ENCODE measurements at regions not wholly inside any gene's neighbourhood (a gene's known extent, or its start where the extent isn't known, plus 50 kb on each side); places are given as distances from the start of the nearest gene placed in this dataset.
"Not testable (repeated sequence)": the region's sequence is repeated elsewhere in the genome, so short reads cannot be mapped to it uniquely, and the experiment has no call there.

DNA sequence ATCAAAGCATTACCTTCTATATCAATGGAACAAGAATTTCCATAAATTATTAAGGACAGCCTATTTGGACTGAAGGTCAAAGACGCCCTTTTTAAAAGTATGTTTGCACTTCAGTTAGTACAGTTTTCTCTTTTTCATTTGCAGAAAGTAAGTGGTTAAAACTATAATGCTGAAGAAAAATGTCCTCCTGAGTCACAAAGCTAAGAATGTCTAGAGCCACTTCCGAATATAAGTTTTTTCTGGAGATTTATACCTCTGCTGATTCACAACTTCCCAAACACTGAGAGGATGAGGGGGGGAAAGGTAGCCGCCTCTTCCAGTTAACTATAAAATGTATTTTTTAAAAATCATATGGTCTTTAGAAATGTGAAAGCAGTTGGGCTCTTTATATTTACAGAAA, 84.9 kb downstream of the DUSP6 start:
- Histone ChIP-seq H2BK120ac (ENCODE audit: low read depth, low read length) (no peak overlapping the region), H3K27ac (replicated peaks; ENCODE audit: low read length) (no peak overlapping the region), H3K4ac (ENCODE audit: low read length) (no peak overlapping the region), H3K4me3 (ENCODE audit: low read length in 2 of 2) (no peak overlapping the region), H3K9ac (ENCODE audit: low read depth, low read length, poor library complexity) (no peak overlapping the region), H3K9me3 (replicated peaks in 1 of 2; ENCODE audit: control insufficient read depth in 2 of 2, insufficient read depth in 1 of 2, low read depth in 1 of 2, low read length in 2 of 2) (peaks cover 1 to 5% of the 10 kb centered on the region in 2 donors), H3K79me1 (ENCODE audit: low read depth, low read length) (no peaks in the 10 kb centered on the region), H3K23ac (ENCODE audit: low read depth, low read length, poor library complexity) (no peak overlapping the region), H4K91ac (ENCODE audit: low read depth, low read length, poor library complexity) (no peak overlapping the region), H4K8ac (ENCODE audit: low read depth, low read length) (no peak overlapping the region), H2AFZ (ENCODE audit: low read length) (peak overlapping the region; percentile 73), H3K4me2 (ENCODE audit: insufficient read depth, low read length, poor library complexity, severe bottlenecking) (no peak overlapping the region), H3K14ac (ENCODE audit: low read length) (no peak overlapping the region), H2AK5ac (ENCODE audit: low read depth, low read length) (no peak overlapping the region), H3K4me1 (ENCODE audit: control insufficient read depth in 2 of 2, insufficient read depth in 1 of 2, low read depth in 1 of 2, low read length in 2 of 2) (no peaks in the 10 kb centered on the region), H3K27me3 (ENCODE audit: control insufficient read depth in 3 of 3, insufficient read depth in 3 of 3, low read depth in 1 of 3, low read length in 3 of 3) (no peaks in the 10 kb centered on the region), H3K36me3 (replicated peaks in 1 of 2; ENCODE audit: control insufficient read depth in 2 of 2, insufficient read depth in 2 of 2, low read length in 2 of 2) (no peaks in the 10 kb centered on the region), H2BK5ac (ENCODE audit: low read length) (no peak overlapping the region), H3K18ac (ENCODE audit: low read length) (no peak overlapping the region), H2BK15ac (ENCODE audit: low read length) (no peak overlapping the region), H2BK12ac (ENCODE audit: low read length) (no peak overlapping the region)
- no peak for DNase-seq (ENCODE audit: low spot score)
- no CpG with 5 or more reads among the region's 3 CpGs for WGBS, 2 donors (ENCODE audit: extremely low coverage in 2 of 2, insufficient read length in 2 of 2, insufficient replicate concordance in 1 of 2)

DNA sequence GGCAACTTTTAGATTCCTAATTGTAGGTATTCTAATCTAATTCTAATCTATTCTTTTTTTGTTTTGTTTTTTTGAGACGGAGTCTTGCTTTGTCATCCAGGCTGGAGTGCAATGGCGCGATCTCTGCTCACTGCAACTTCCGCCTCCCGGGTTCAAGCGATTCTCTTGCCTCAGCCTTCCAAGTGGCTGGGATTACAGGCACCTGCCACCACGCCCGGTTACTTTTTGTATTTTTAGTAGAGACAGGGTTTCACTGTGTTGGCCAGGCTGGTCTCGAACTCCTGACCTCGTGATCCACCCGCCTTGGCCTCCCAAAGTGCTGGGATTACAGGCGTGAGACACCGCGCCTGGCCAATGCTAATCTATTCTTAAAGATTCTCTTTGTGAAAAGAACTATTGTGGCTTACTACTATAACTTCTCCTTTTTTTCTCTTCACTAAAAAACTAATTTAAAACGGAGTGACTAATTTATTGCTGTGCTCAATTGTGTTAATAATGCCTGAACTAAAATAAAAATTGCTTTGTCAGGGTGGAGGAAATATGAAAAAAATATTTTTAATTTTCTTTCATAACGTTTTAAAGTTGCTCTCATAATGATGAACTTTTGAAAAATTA, 85.6 kb downstream of the DUSP6 start:
- H3K18ac ChIP-seq (ENCODE audit: low read length); H2BK15ac ChIP-seq (ENCODE audit: low read length); H2BK12ac ChIP-seq (ENCODE audit: low read length); H3K9ac ChIP-seq (ENCODE audit: low read depth, low read length, poor library complexity); H2BK120ac ChIP-seq (ENCODE audit: low read depth, low read length); H4K8ac ChIP-seq (ENCODE audit: low read depth, low read length); H2BK5ac ChIP-seq (ENCODE audit: low read length); H3K27ac ChIP-seq (replicated peaks; ENCODE audit: low read length); H2AK5ac ChIP-seq (ENCODE audit: low read depth, low read length); H3K23ac ChIP-seq (ENCODE audit: low read depth, low read length, poor library complexity); H4K91ac ChIP-seq (ENCODE audit: low read depth, low read length, poor library complexity); H3K4me2 ChIP-seq (ENCODE audit: insufficient read depth, low read length, poor library complexity, severe bottlenecking); H3K27me3 ChIP-seq (ENCODE audit: control insufficient read depth in 3 of 3, insufficient read depth in 3 of 3, low read depth in 1 of 3, low read length in 3 of 3); H3K79me1 ChIP-seq (ENCODE audit: low read depth, low read length); DNase-seq (ENCODE audit: low spot score); H3K4ac ChIP-seq (ENCODE audit: low read length); H3K36me3 ChIP-seq (replicated peaks in 1 of 2; ENCODE audit: control insufficient read depth in 2 of 2, insufficient read depth in 2 of 2, low read length in 2 of 2); H3K14ac ChIP-seq (ENCODE audit: low read length); H3K9me3 ChIP-seq (replicated peaks in 1 of 2; ENCODE audit: control insufficient read depth in 2 of 2, insufficient read depth in 1 of 2, low read depth in 1 of 2, low read length in 2 of 2); H2AFZ ChIP-seq (ENCODE audit: low read length); H3K4me3 ChIP-seq (ENCODE audit: low read length in 2 of 2); H3K4me1 ChIP-seq (ENCODE audit: control insufficient read depth in 2 of 2, insufficient read depth in 1 of 2, low read depth in 1 of 2, low read length in 2 of 2): not testable (repeated sequence)
- WGBS, 2 donors (ENCODE audit: extremely low coverage in 2 of 2, insufficient read length in 2 of 2, insufficient replicate concordance in 1 of 2): no CpG with 5 or more reads among the region's 16 CpGs

DNA sequence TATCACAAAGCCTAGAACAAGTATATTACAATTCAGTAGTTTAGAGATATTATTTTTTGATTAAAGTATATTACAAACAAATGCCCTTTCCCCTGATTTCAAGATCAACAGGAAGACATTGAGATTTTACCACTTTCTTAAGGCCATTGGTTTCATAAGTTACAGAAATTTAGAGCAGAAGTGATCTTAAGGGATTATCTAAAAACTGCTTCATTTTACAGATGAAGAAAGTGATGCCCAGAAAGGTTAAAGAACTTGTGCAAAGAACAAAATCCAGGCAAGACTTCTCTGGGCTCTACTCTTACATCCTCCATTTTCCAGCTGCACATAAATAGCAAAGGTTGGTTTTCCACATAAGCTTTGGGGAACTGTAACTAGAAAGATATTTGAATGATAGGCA, 87.5 kb downstream of the DUSP6 start:
- Histone ChIP-seq H2BK5ac (ENCODE audit: low read length) (no peak overlapping the region), H4K91ac (ENCODE audit: low read depth, low read length, poor library complexity) (no peak overlapping the region), H3K23ac (ENCODE audit: low read depth, low read length, poor library complexity) (no peak overlapping the region), H2BK12ac (ENCODE audit: low read length) (no peak overlapping the region), H2AFZ (ENCODE audit: low read length) (no peak overlapping the region), H3K18ac (ENCODE audit: low read length) (no peak overlapping the region), H3K4me2 (ENCODE audit: insufficient read depth, low read length, poor library complexity, severe bottlenecking) (no peak overlapping the region), H3K27ac (replicated peaks; ENCODE audit: low read length) (no peak overlapping the region), H3K4me3 (ENCODE audit: low read length in 2 of 2) (no peak overlapping the region), H3K14ac (ENCODE audit: low read length) (no peak overlapping the region), H3K9ac (ENCODE audit: low read depth, low read length, poor library complexity) (no peak overlapping the region), H3K9me3 (replicated peaks in 1 of 2; ENCODE audit: control insufficient read depth in 2 of 2, insufficient read depth in 1 of 2, low read depth in 1 of 2, low read length in 2 of 2) (no peaks in the 10 kb centered on the region), H2AK5ac (ENCODE audit: low read depth, low read length) (no peak overlapping the region), H3K4ac (ENCODE audit: low read length) (no peak overlapping the region), H2BK120ac (ENCODE audit: low read depth, low read length) (no peak overlapping the region), H3K4me1 (ENCODE audit: control insufficient read depth in 2 of 2, insufficient read depth in 1 of 2, low read depth in 1 of 2, low read length in 2 of 2) (no peaks in the 10 kb centered on the region), H3K27me3 (ENCODE audit: control insufficient read depth in 3 of 3, insufficient read depth in 3 of 3, low read depth in 1 of 3, low read length in 3 of 3) (no peaks in the 10 kb centered on the region), H3K79me1 (ENCODE audit: low read depth, low read length) (no peaks in the 10 kb centered on the region), H4K8ac (ENCODE audit: low read depth, low read length) (no peak overlapping the region), H2BK15ac (ENCODE audit: low read length) (no peak overlapping the region), H3K36me3 (replicated peaks in 1 of 2; ENCODE audit: control insufficient read depth in 2 of 2, insufficient read depth in 2 of 2, low read length in 2 of 2) (no peaks in the 10 kb centered on the region)
- no peak for DNase-seq (ENCODE audit: low spot score)

DNA sequence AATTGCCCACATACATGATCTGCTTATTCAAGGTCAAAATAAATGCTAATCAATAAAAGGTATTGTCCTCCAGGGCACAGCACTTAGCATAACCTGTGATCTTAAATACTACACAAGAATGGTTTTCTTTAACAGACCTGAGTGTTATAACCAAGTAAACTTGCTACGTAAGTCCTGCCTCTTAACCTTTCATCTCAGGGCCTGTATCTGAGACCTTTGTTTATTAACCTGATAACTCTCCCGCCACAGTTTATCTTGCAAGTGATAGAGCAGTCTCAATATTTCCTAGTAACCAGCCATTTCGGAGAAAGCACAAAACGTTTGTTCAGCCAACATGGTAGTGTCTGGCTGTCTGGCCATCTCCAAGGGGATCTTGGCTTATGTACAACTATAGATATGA, 88.4 kb downstream of the DUSP6 start:
- Histone ChIP-seq H3K27ac (replicated peaks; ENCODE audit: low read length) (no peak overlapping the region), H2AK5ac (ENCODE audit: low read depth, low read length) (no peak overlapping the region), H3K4me3 (ENCODE audit: low read length in 2 of 2) (no peak overlapping the region), H3K23ac (ENCODE audit: low read depth, low read length, poor library complexity) (no peak overlapping the region), H4K8ac (ENCODE audit: low read depth, low read length) (no peak overlapping the region), H3K79me1 (ENCODE audit: low read depth, low read length) (no peaks in the 10 kb centered on the region), H3K18ac (ENCODE audit: low read length) (no peak overlapping the region), H3K36me3 (replicated peaks in 1 of 2; ENCODE audit: control insufficient read depth in 2 of 2, insufficient read depth in 2 of 2, low read length in 2 of 2) (no peaks in the 10 kb centered on the region), H2BK120ac (ENCODE audit: low read depth, low read length) (no peak overlapping the region), H3K4ac (ENCODE audit: low read length) (no peak overlapping the region), H3K4me1 (ENCODE audit: control insufficient read depth in 2 of 2, insufficient read depth in 1 of 2, low read depth in 1 of 2, low read length in 2 of 2) (no peaks in the 10 kb centered on the region), H2AFZ (ENCODE audit: low read length) (no peak overlapping the region), H2BK5ac (ENCODE audit: low read length) (no peak overlapping the region), H3K4me2 (ENCODE audit: insufficient read depth, low read length, poor library complexity, severe bottlenecking) (no peak overlapping the region), H3K9ac (ENCODE audit: low read depth, low read length, poor library complexity) (no peak overlapping the region), H2BK15ac (ENCODE audit: low read length) (no peak overlapping the region), H2BK12ac (ENCODE audit: low read length) (no peak overlapping the region), H4K91ac (ENCODE audit: low read depth, low read length, poor library complexity) (no peak overlapping the region), H3K9me3 (replicated peaks in 1 of 2; ENCODE audit: control insufficient read depth in 2 of 2, insufficient read depth in 1 of 2, low read depth in 1 of 2, low read length in 2 of 2) (no peaks in the 10 kb centered on the region), H3K14ac (ENCODE audit: low read length) (no peak overlapping the region), H3K27me3 (ENCODE audit: control insufficient read depth in 3 of 3, insufficient read depth in 3 of 3, low read depth in 1 of 3, low read length in 3 of 3) (no peaks in the 10 kb centered on the region)
- WGBS, 2 donors (ENCODE audit: extremely low coverage in 2 of 2, insufficient read length in 2 of 2, insufficient replicate concordance in 1 of 2): no CpG with 5 or more reads among the region's 4 CpGs
- no peak for DNase-seq (ENCODE audit: low spot score)

Measured in neuronal stem cell (in vitro differentiated cells).